SKM-1 treated with dmso at 0.1 percent for 144 hours (cell line): ENCODE measurements at regions not wholly inside any gene's neighbourhood (a gene's known extent, or its start where the extent isn't known, plus 50 kb on each side); places are given as distances from the start of the nearest gene placed in this dataset.
A peak's percentile ranks its signal among the peaks of the same experiment; 100 is the strongest.

Experiments used
- DNase-seq: peaks from one replicate; lab custom pipeline; 2025; ENCODE audit not compliant: unreplicated experiment; lab: John Stamatoyannopoulos, UW

- DNase-seq: no peak
Measured at GRCh38 chr12:4030929-4031702, 157.9 kb upstream of the PARP11 start.

GRCh38 chr12:4027412-4027811 lies 154.2 kb upstream of the PARP11 start:
- no peak for DNase-seq

GRCh38 chr12:4026517-4026916 lies 153.3 kb upstream of the PARP11 start:
- DNase-seq: no peak

- DNase-seq: no peak
Measured at GRCh38 chr12:4026020-4026358, 152.8 kb upstream of the PARP11 start.

- no peak for DNase-seq
Measured at GRCh38 chr12:4025181-4026019, 152.2 kb upstream of the PARP11 start.

- no peak for DNase-seq
Measured at GRCh38 chr12:4024701-4025100, 151.5 kb upstream of the PARP11 start.

GRCh38 chr12:4015225-4016091 lies 142.3 kb upstream of the PARP11 start:
- DNase-seq: no peak

GRCh38 chr12:4014858-4015224 lies 141.6 kb upstream of the PARP11 start:
- DNase-seq: no peak

GRCh38 chr12:4014444-4014843 lies 141.2 kb upstream of the PARP11 start:
- no peak for DNase-seq

GRCh38 chr12:4012977-4013968 lies 140.1 kb upstream of the PARP11 start:
- no peak for DNase-seq

GRCh38 chr12:4012073-4012472 lies 138.9 kb upstream of the PARP11 start:
- DNase-seq: no peak

GRCh38 chr12:4011597-4011996 lies 138.4 kb upstream of the PARP11 start:
- DNase-seq: no peak

GRCh38 chr12:4009979-4010704 lies 136.9 kb upstream of the PARP11 start:
- DNase-seq: no peak

GRCh38 chr12:4006743-4007142 lies 133.5 kb upstream of the PARP11 start:
- DNase-seq: no peak

GRCh38 chr12:4005851-4006430 lies 132.7 kb upstream of the PARP11 start:
- no peak for DNase-seq

GRCh38 chr12:4003576-4003975 lies 130.4 kb upstream of the PARP11 start:
- no peak for DNase-seq

GRCh38 chr12:4002601-4003000 lies 129.4 kb upstream of the PARP11 start:
- DNase-seq: no peak

GRCh38 chr12:4001841-4002240 lies 128.6 kb upstream of the PARP11 start:
- peak; percentile 11 for DNase-seq

- DNase-seq: no peak
Measured at GRCh38 chr12:4001031-4001430, 127.8 kb upstream of the PARP11 start.
